ENCODE measurements at regions not wholly inside any gene's neighbourhood (a gene's known extent, or its start where the extent isn't known, plus 50 kb on each side); places are given as distances from the start of the nearest gene placed in this dataset.

GRCh38 chr15:68482246-68482645 is 50.3 kb upstream of the ITGA11 start:
- Histone ChIP-seq H3K36me3 (no peaks in the 10 kb centered on the region), H3K4me3 (replicated peaks in 1 of 3) (no peak overlapping the region), H3K9me3 (no peaks in the 10 kb centered on the region), H3K27me3 (no peaks in the 10 kb centered on the region), H3K4me1 (peaks cover 0 to 6% of the 10 kb centered on the region in 2 donors), H3K27ac (no peak overlapping the region)
- intact Hi-C loops (cut with DNase I): no loop called here
- TF ChIP-seq CTCF (IDR thresholded peaks at IDR 0.05) (no peak), POLR2A (IDR thresholded peaks at IDR 0.05) (no peak)
- WGBS, 2 donors: 84 to 88% methylated on average over 4 of the region's 4 CpGs
- no peak for DNase-seq

- Histone ChIP-seq H3K4me3 (replicated peaks in 1 of 3) (no peak overlapping the region), H3K4me1 (peaks cover 0 to 6% of the 10 kb centered on the region in 2 donors), H3K9me3 (no peaks in the 10 kb centered on the region), H3K27me3 (no peaks in the 10 kb centered on the region), H3K27ac (no peak overlapping the region), H3K36me3 (no peaks in the 10 kb centered on the region)
- no peak for DNase-seq
- intact Hi-C loops (cut with DNase I): no loop called here
- TF ChIP-seq CTCF (IDR thresholded peaks at IDR 0.05): no peak
- TF ChIP-seq POLR2A (IDR thresholded peaks at IDR 0.05): no peak
- 76 to 81% methylated on average over 3 of the region's 3 CpGs for WGBS, 2 donors
Observed at GRCh38 chr15:68483165-68483564, 51.2 kb upstream of the ITGA11 start.

- no peak for TF ChIP-seq CTCF (IDR thresholded peaks at IDR 0.05)
- no peak for TF ChIP-seq POLR2A (IDR thresholded peaks at IDR 0.05)
- Histone ChIP-seq H3K27me3 (no peaks in the 10 kb centered on the region), H3K27ac (peak overlapping the region in 1 of 3 donors; percentile 17), H3K4me1 (peaks cover 0 to 6% of the 10 kb centered on the region in 2 donors), H3K36me3 (no peaks in the 10 kb centered on the region), H3K9me3 (no peaks in the 10 kb centered on the region), H3K4me3 (replicated peaks in 1 of 3) (no peak overlapping the region)
- intact Hi-C loops (cut with DNase I): no loop called here
- DNase-seq: no peak
Observed at GRCh38 chr15:68484220-68484619, 52.3 kb upstream of the ITGA11 start.

- intact Hi-C loops (cut with DNase I): no loop called here
- H3K4me1 ChIP-seq: peaks cover 0 to 6% of the 10 kb centered on the region in 2 donors
- H3K9me3 ChIP-seq: no peaks in the 10 kb centered on the region
- peak overlapping the region in 1 of 3 donors; percentile 17 for H3K27ac ChIP-seq
- H3K27me3 ChIP-seq: no peaks in the 10 kb centered on the region
- no peaks in the 10 kb centered on the region for H3K36me3 ChIP-seq
- WGBS, 2 donors: 64 to 67% methylated on average over 14 of the region's 14 CpGs
- TF ChIP-seq POLR2A (IDR thresholded peaks at IDR 0.05) (no peak), CTCF (IDR thresholded peaks at IDR 0.05) (no peak)
- no peak for DNase-seq
- H3K4me3 ChIP-seq (replicated peaks in 1 of 3): no peak overlapping the region
Observed at GRCh38 chr15:68484696-68485400, 52.9 kb upstream of the ITGA11 start.

GRCh38 chr15:68485721-68486360 is 53.9 kb upstream of the ITGA11 start:
- Histone ChIP-seq H3K4me1 (peaks cover 0 to 6% of the 10 kb centered on the region in 2 donors), H3K4me3 (replicated peaks in 1 of 3) (no peak overlapping the region), H3K36me3 (no peaks in the 10 kb centered on the region), H3K27ac (no peak overlapping the region), H3K9me3 (no peaks in the 10 kb centered on the region), H3K27me3 (no peaks in the 10 kb centered on the region)
- TF ChIP-seq CTCF (IDR thresholded peaks at IDR 0.05) (no peak), POLR2A (IDR thresholded peaks at IDR 0.05) (no peak)
- no peak for DNase-seq
- intact Hi-C loops (cut with DNase I): no loop called here
- WGBS, 2 donors: 65 to 76% methylated on average over 6 of the region's 6 CpGs

All from thyroid gland (tissue), 4 donors.